GM19025 (cell line): ENCODE measurements at regions not wholly inside any gene's neighbourhood (a gene's known extent, or its start where the extent isn't known, plus 50 kb on each side); places are given as distances from the start of the nearest gene placed in this dataset.
A peak's percentile ranks its signal among the peaks of the same experiment; 100 is the strongest.
"Not testable (repeated sequence)": the region's sequence is repeated elsewhere in the genome, so short reads cannot be mapped to it uniquely, and the experiment has no call there.

Source experiments
- ATAC-seq: cut with Tn5 transposase; IDR thresholded peaks from one replicate; pipeline ENCODE4 v1.9.1; 2021; ENCODE audit warnings: mild to moderate bottlenecking, low read depth, moderate library complexity; ENCODE audit not compliant: unreplicated experiment

- ATAC-seq, result no peak
These were observed 532.4 kb upstream of the ITGA1 start for GRCh38 chr5:52255308-52255707.

- ATAC-seq, result no peak
These were observed 524.9 kb upstream of the ITGA1 start for GRCh38 chr5:52262844-52263243.

- ATAC-seq, result no peak
These were observed 518.3 kb upstream of the ITGA1 start for GRCh38 chr5:52269401-52269800.

- no peak for ATAC-seq
These were observed 517.9 kb upstream of the ITGA1 start for GRCh38 chr5:52269859-52270258.

- no peak for ATAC-seq
These were observed 512.1 kb upstream of the ITGA1 start for GRCh38 chr5:52275639-52276038.

GRCh38 chr5:52277101-52277500 is 510.6 kb upstream of the ITGA1 start:
- ATAC-seq, result no peak

GRCh38 chr5:52282647-52283046 is 505.1 kb upstream of the ITGA1 start:
- no peak for ATAC-seq

GRCh38 chr5:52283221-52283620 is 504.5 kb upstream of the ITGA1 start:
- ATAC-seq, result no peak

GRCh38 chr5:52300703-52301372 is 486.9 kb upstream of the ITGA1 start:
- no peak for ATAC-seq

GRCh38 chr5:52304816-52305215 is 482.9 kb upstream of the ITGA1 start:
- ATAC-seq, result not testable (repeated sequence)

GRCh38 chr5:52328220-52328806 is 459.4 kb upstream of the ITGA1 start:
- no peak for ATAC-seq

- ATAC-seq, result no peak
These were observed 456.0 kb upstream of the ITGA1 start for GRCh38 chr5:52331725-52332124.

- no peak for ATAC-seq
These were observed 453.3 kb upstream of the ITGA1 start for GRCh38 chr5:52334367-52334766.

GRCh38 chr5:52339285-52339684 is 448.4 kb upstream of the ITGA1 start:
- ATAC-seq, result peak; percentile 81

GRCh38 chr5:52342361-52342760 is 445.4 kb upstream of the ITGA1 start:
- no peak for ATAC-seq

GRCh38 chr5:52356311-52356918 is 431.3 kb upstream of the ITGA1 start:
- no peak for ATAC-seq

- ATAC-seq, result no peak
These were observed 428.5 kb upstream of the ITGA1 start for GRCh38 chr5:52359261-52359660.

- no peak for ATAC-seq
These were observed 426.7 kb upstream of the ITGA1 start for GRCh38 chr5:52360985-52361384.

GRCh38 chr5:52374286-52374685 is 413.4 kb upstream of the ITGA1 start:
- no peak for ATAC-seq

GRCh38 chr5:52375969-52376368 is 411.7 kb upstream of the ITGA1 start:
- ATAC-seq, result no peak

- ATAC-seq, result no peak
These were observed 411.1 kb upstream of the ITGA1 start for GRCh38 chr5:52376592-52376991.

- no peak for ATAC-seq
These were observed 409.5 kb upstream of the ITGA1 start for GRCh38 chr5:52378237-52378636.
